Epithelial cell of proximal tubule (primary cell): ENCODE measurements at regions not wholly inside any gene's neighbourhood (a gene's known extent, or its start where the extent isn't known, plus 50 kb on each side); places are given as distances from the start of the nearest gene placed in this dataset.

Experiments used
- DNase-seq: peaks from one replicate; pipeline ENCODE4 v3.0.0-alpha.2; 2011; ENCODE audit warnings: low read depth
- H3K4me3 ChIP-seq: 2 replicates; pipeline ENCODE4 v1.5.1; 2011; ENCODE audit warnings: low read depth, mild to moderate bottlenecking, low read length
- TF ChIP-seq, protein P1 (sequence below): conservative IDR thresholded peaks from 2 replicates; pipeline ENCODE4 v1.5.1; 2012; ENCODE audit warnings: low read depth, mild to moderate bottlenecking, low read length

DNA sequence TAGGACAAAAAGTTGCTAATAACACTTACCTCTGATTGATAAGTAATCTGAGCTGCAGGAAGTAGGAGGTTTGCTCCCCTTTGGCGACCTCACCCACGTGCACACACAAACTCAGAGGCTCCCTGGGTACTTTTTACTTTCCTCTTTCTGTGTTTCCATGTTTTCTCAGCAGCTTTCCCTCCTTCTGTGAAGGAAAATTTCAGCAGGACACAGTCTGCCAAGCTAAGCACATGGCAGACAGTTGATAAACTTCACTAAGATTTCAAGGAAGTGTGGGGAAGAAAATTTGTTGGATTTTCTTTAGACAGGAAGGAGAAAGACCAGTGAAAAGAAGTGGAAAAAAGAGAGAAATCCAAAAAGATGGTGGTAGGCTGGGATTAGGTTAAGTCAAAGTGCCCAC, 215.5 kb upstream of the ARG1 start:
- H3K4me3 ChIP-seq = no peak overlapping the region
- TF ChIP-seq, protein P1, sequence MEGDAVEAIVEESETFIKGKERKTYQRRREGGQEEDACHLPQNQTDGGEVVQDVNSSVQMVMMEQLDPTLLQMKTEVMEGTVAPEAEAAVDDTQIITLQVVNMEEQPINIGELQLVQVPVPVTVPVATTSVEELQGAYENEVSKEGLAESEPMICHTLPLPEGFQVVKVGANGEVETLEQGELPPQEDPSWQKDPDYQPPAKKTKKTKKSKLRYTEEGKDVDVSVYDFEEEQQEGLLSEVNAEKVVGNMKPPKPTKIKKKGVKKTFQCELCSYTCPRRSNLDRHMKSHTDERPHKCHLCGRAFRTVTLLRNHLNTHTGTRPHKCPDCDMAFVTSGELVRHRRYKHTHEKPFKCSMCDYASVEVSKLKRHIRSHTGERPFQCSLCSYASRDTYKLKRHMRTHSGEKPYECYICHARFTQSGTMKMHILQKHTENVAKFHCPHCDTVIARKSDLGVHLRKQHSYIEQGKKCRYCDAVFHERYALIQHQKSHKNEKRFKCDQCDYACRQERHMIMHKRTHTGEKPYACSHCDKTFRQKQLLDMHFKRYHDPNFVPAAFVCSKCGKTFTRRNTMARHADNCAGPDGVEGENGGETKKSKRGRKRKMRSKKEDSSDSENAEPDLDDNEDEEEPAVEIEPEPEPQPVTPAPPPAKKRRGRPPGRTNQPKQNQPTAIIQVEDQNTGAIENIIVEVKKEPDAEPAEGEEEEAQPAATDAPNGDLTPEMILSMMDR = no peak
- DNase-seq = no peak

DNA sequence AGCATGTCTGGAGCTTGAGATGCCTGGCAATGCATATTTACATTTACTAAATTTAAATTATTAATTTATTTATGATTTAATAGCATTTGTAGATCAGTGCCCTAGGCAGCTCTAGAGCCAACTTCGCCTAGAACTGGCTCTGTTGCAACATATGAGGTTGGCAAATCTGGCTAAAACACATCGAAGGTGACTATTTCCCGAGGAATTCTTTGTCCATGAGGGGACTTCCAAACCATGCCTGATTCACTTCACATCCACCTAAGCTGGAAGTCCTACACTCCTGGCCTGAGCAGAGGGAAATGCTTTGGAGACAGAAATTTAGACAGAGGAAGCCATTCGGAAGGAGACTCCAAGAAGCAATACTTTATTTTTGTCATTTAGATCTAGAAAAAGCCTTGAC, 211.0 kb upstream of the ARG1 start:
- no peak for DNase-seq
- TF ChIP-seq, protein P1 = no peak
- H3K4me3 ChIP-seq = no peak overlapping the region

DNA sequence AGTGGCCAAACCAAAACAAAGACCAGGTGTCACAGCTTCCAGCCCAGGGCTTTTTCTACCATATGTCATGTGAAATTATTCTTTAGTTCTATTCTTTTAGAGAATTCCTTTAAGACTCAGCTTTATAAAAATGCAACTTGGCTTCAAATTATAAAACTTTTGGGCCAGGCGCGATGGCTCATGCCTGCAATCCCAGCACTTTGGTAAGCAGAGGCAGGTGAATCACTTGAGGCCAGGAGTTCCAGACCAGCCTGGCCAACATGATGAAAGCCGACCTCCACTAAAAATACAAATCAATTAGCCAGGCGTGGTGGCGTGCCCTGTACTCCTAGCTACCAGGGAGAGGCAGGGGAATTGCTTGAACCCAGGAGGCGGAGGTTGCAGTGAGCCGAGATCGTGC, 210.3 kb upstream of the ARG1 start:
- no peak for DNase-seq
- TF ChIP-seq, protein P1 = no peak
- H3K4me3 ChIP-seq = no peak overlapping the region

DNA sequence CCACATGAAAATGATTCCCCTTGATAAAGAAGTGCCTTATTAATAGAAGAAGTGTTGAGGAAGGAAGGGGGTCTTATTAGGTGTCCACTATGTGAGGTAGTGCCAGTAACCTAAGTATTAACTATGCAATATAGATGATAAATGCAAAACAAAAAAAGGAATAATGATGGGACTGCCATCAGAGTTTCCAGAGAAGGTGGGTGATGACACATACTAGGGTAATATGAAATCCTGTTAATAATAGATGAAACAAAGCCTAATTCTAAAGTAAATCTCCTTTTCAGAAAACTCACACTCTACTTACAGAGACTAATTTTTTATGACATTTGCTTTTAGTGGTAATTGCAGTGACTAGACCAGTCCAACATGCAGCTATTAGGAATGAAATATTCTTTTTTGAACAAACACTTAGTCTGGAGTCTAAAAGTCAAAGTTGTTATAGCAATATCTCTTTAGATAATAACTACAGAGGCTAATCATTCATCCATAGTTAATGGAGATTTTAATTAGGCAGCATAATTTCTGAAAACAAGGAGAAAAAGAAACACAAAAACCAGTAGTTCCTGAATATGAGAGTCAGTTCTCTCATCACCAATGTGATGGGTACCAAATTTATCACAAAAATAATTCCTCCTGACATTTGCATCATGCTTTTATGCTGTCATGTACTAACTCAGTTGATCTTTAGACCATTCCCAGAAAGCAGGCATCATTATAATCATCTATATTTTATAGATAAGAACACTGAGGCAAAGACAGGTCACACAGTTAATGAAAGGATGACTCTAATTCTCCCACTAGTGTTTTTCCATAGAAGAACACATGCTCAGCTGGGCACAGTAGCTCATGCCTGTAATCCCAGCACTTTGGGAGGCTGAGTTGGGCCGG, 208.8 kb upstream of the ARG1 start:
- no peak overlapping the region for H3K4me3 ChIP-seq
- DNase-seq = no peak
- TF ChIP-seq, protein P1 = no peak

DNA sequence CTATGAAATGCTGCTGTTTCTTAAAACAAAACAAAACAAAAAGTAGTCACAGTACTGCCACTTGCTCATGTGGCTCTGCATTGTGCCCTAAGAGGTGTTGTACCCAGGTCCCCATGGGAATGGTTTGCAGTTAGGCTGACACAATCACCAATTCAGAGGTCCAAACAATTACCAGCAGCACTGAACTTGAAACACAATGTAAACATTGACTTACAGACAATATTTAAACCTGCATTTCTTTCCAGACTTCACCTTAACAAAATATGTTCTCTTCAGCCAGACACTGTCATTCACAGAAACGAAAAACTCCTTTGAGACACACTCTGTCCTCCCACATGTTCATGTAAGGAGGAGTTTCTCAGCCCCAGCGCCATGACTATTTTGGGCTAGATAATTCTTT, 206.8 kb upstream of the ARG1 start:
- TF ChIP-seq, protein P1 = no peak
- no peak for DNase-seq

DNA sequence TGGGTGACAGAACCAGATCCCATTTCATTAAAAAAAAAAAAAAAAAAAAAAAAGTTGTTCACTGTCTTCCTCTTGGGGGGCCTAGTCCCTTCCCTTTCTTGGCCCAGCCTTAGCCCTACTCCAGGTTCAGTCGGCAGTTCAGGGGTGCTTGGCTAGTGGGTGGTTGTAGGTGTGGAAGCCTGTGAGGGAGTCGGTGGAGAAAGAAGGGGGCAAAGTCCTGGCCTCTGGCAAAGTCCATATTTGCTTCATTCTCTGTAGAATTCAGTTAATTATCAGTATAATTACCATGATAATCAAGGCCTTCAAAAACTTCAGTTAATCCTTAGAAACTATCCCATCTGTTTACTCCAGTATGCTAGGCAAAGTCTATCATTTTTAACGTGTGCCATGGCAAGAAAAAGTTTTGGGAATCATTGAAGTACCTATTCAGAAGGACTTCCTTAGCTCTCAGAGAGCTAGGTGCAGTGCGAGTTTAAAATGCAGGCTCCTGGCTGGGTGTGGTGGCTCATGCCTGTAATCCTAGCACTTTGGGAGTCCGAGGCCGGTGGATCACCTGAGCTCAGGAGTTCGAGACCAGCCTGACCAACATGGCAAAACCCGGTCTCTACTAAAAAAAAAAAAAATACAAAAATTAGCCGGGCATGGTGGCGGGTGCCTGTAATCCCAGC, 205.7 kb upstream of the ARG1 start:
- TF ChIP-seq, protein P1 = no peak
- no peak overlapping the region for H3K4me3 ChIP-seq
- no peak for DNase-seq

More for the DNA sequence above, 206.8 kb upstream of the ARG1 start:
- H3K4me3 ChIP-seq = no peak overlapping the region
